Right lobe of liver (tissue), 6 donors: ENCODE measurements at regions not wholly inside any gene's neighbourhood (a gene's known extent, or its start where the extent isn't known, plus 50 kb on each side); places are given as distances from the start of the nearest gene placed in this dataset.

ENCODE experiments used
- ATAC-seq, 4 donors: fragments of 200-7000 bp; cut with Tn5 transposase; one replicate each; pipeline ENCODE4 v1.9.1; 2020; ENCODE audit warnings: mild to moderate bottlenecking in 4 of 4, moderate library complexity in 4 of 4
- DNase-seq, 3 donors: peaks; one replicate each; pipeline ENCODE4 v3.0.0-alpha.2; 2020
- H3K27ac ChIP-seq, 3 donors: fragments of 200-600 bp; one replicate each; pipeline ENCODE4 v1.8.0; 2022
- H3K27me3 ChIP-seq, 2 donors: fragments of 200-600 bp; one replicate each; pipeline ENCODE4 v1.8.0; 2022
- H3K36me3 ChIP-seq, 4 donors: fragments of 200-600 bp; sonication (generic) in 1 of 4; one replicate each; pipeline versions ENCODE4 v1.5.1 to v1.8.0; 2017 to 2022; ENCODE audit warnings: control low read depth in 1 of 4
- H3K4me1 ChIP-seq, 4 donors: fragments of 200-600 bp; sonication (generic) in 1 of 4; one replicate each; pipeline versions ENCODE4 v1.5.1 to v1.8.0; 2017 to 2022; ENCODE audit warnings: control low read depth in 1 of 4
- H3K4me3 ChIP-seq, 3 donors: fragments of 200-600 bp; one replicate each; pipeline ENCODE4 v1.8.0; 2022
- H3K9me3 ChIP-seq, 4 donors: fragments of 200-600 bp; sonication (generic) in 1 of 4; one replicate each; pipeline versions ENCODE4 v1.5.1 to v1.8.0; 2017 to 2022; ENCODE audit warnings: control low read depth in 1 of 4
- CTCF ChIP-seq, 4 donors: fragments of 200-600 bp in 3 of 4; fragments of 450-650 bp in 1 of 4; IDR thresholded peaks; one replicate each; pipeline versions ENCODE4 v1.5.1 to v1.8.0; 2016 to 2022; ENCODE audit warnings: antibody characterized with exemption in 4 of 4, mild to moderate bottlenecking in 2 of 4
- POLR2A ChIP-seq: fragments of 450-650 bp; IDR thresholded peaks from one replicate; pipeline ENCODE4 v1.6.1; 2017; ENCODE audit warnings: antibody characterized with exemption, mild to moderate bottlenecking
- WGBS: methylation state at CpG from one replicate; pipeline ENCODE4 v1.1.6; 2018; ENCODE audit warnings: low coverage, low lambda C conversion rate; ENCODE audit not compliant: insufficient coverage; ENCODE audit errors: missing lambda C conversion rate; 5-methylcytosine and 5-hydroxymethylcytosine counted together
- intact Hi-C, 2 donors: fragments of 100-400 bp; cut with DNase I; formaldehyde crosslinking; loops; one replicate each; pipeline versions ENCODE4 v1.11.2 to v1.14.1; 2022
- donor health status: DM: no; HTN: yes; CAD: no.
- donor health status: DM: no; HTN: no; CAD: no.
- donor health status: DM: no; HTN: no; CAD: no.
- donor health status: DM: no; HTN: yes; CAD: no.
- donor health status: DM: no; HTN: yes; CAD: no.

GRCh38 chrX:36787752-36788151 is 220.4 kb upstream of the FAM47C start:
- TF ChIP-seq CTCF (IDR thresholded peaks at IDR 0.05) (no peak), POLR2A (no peak)
- Histone ChIP-seq H3K9me3 (no peaks in the 10 kb centered on the region), H3K4me1 (no peaks in the 10 kb centered on the region), H3K27ac (no peak overlapping the region), H3K4me3 (no peak overlapping the region), H3K27me3 (no peaks in the 10 kb centered on the region), H3K36me3 (no peaks in the 10 kb centered on the region)
- ATAC-seq, result no peak
- no peak for DNase-seq
- intact Hi-C loops, result no loop called here
- WGBS, result 70% methylated on average over 1 of the region's 2 CpGs

GRCh38 chrX:36803151-36803550 is 205.0 kb upstream of the FAM47C start:
- 58% methylated on average over 4 of the region's 4 CpGs for WGBS
- DNase-seq (no peak), ATAC-seq (no peak)
- H3K4me3 ChIP-seq, result no peak overlapping the region
- intact Hi-C loops, result no loop called here
- H3K4me1 ChIP-seq, result no peaks in the 10 kb centered on the region
- no peak for TF ChIP-seq POLR2A
- TF ChIP-seq CTCF (IDR thresholded peaks at IDR 0.05), result no peak
- no peaks in the 10 kb centered on the region for H3K9me3 ChIP-seq
- no peak overlapping the region for H3K27ac ChIP-seq
- H3K36me3 ChIP-seq, result no peaks in the 10 kb centered on the region
- H3K27me3 ChIP-seq, result no peaks in the 10 kb centered on the region

- ATAC-seq, result no peak
- no peak for DNase-seq
- Histone ChIP-seq H3K4me3 (no peak overlapping the region), H3K9me3 (no peaks in the 10 kb centered on the region), H3K4me1 (no peaks in the 10 kb centered on the region), H3K36me3 (no peaks in the 10 kb centered on the region), H3K27ac (no peak overlapping the region), H3K27me3 (no peaks in the 10 kb centered on the region)
- WGBS, result 28% methylated on average over 6 of the region's 6 CpGs
- intact Hi-C loops, result no loop called here
- no peak for TF ChIP-seq POLR2A
- TF ChIP-seq CTCF (IDR thresholded peaks at IDR 0.05), result no peak
Measured at GRCh38 chrX:36804066-36804465, 204.1 kb upstream of the FAM47C start.

- Histone ChIP-seq H3K27me3 (no peaks in the 10 kb centered on the region), H3K36me3 (no peaks in the 10 kb centered on the region), H3K27ac (no peak overlapping the region), H3K4me3 (no peak overlapping the region), H3K9me3 (no peaks in the 10 kb centered on the region), H3K4me1 (no peaks in the 10 kb centered on the region)
- ATAC-seq (no peak), DNase-seq (no peak)
- intact Hi-C loops, result no loop called here
- WGBS, result 72% methylated on average over 3 of the region's 3 CpGs
- no peak for TF ChIP-seq POLR2A
- TF ChIP-seq CTCF (IDR thresholded peaks at IDR 0.05), result no peak
Measured at GRCh38 chrX:36844857-36845256, 163.3 kb upstream of the FAM47C start.

GRCh38 chrX:36847496-36847895 is 160.7 kb upstream of the FAM47C start:
- WGBS, result 24% methylated on average over 4 of the region's 4 CpGs
- no peak for ATAC-seq

More at GRCh38 chrX:36847496-36847895, 160.7 kb upstream of the FAM47C start:
- no peaks in the 10 kb centered on the region for H3K4me1 ChIP-seq
- intact Hi-C loops, result no loop called here
- H3K4me3 ChIP-seq, result no peak overlapping the region
- no peaks in the 10 kb centered on the region for H3K9me3 ChIP-seq
- H3K27me3 ChIP-seq, result peaks cover 0 to 4% of the 10 kb centered on the region in 2 donors
- no peak for DNase-seq
- TF ChIP-seq POLR2A (no peak), CTCF (IDR thresholded peaks at IDR 0.05) (no peak)
- no peaks in the 10 kb centered on the region for H3K36me3 ChIP-seq
- no peak overlapping the region for H3K27ac ChIP-seq
